Progenitor cell of endocrine pancreas (in vitro differentiated cells): ENCODE measurements at regions not wholly inside any gene's neighbourhood (a gene's known extent, or its start where the extent isn't known, plus 50 kb on each side); places are given as distances from the start of the nearest gene placed in this dataset.

Experiments
- DNase-seq: peaks from one replicate; pipeline ENCODE4 v3.0.0; 2021; ENCODE audit warnings: low spot score; ENCODE audit not compliant: unreplicated experiment
- H3K27ac Mint-ChIP-seq: 2 replicates; pipeline ENCODE4 v1.8.0; 2021; ENCODE audit warnings: mild to moderate bottlenecking, moderate library complexity, mixed read lengths
- H3K27me3 Mint-ChIP-seq: 2 replicates; pipeline ENCODE4 v1.8.0; 2021; ENCODE audit warnings: mixed read lengths
- H3K36me3 Mint-ChIP-seq: 2 replicates; pipeline ENCODE4 v1.8.0; 2022; ENCODE audit warnings: mixed read lengths; ENCODE audit not compliant: insufficient read depth
- H3K4me1 Mint-ChIP-seq: 2 replicates; pipeline ENCODE4 v1.8.0; 2021; ENCODE audit warnings: low read depth, mixed read lengths
- H3K4me3 Mint-ChIP-seq: 2 replicates; pipeline ENCODE4 v1.8.0; 2021; ENCODE audit warnings: low read depth, mild to moderate bottlenecking, moderate library complexity, mixed read lengths
- H3K9me3 Mint-ChIP-seq: 2 replicates; pipeline ENCODE4 v1.8.0; 2021; ENCODE audit warnings: low read depth, mixed read lengths
- TF ChIP-seq, protein P1 (sequence below): fragments of 200-600 bp; sonication (generic); IDR thresholded peaks from one replicate; pipeline ENCODE4 v1.5.0; 2021; ENCODE audit warnings: antibody characterized with exemption, mild to moderate bottlenecking; ENCODE audit not compliant: unreplicated experiment

DNA sequence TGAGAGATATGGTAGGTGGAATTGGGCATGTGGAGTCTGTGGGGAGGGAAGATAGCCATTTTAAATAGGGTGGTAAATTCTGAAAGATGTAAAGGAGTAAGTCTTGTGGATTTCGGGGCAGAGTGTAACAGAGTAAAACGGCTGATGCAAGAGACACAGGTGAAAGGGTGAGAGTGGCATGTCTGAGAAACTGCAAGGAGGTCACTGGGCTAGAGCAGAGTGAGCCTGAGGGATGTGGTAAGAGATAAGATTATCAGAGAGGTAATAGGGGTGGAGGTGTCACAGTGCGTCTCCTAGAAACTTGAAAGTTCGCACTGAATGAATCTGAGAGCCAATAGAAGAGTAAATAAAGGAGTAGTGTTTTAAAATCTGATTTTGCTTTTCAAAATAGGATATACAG lies 308.1 kb downstream of the EPM2A start:
- no peak for DNase-seq
- Mint-ChIP-seq H3K27ac (peak overlapping the region; percentile 65), H3K4me1 (peaks cover 15% of the 10 kb centered on the region), H3K27me3 (no peaks in the 10 kb centered on the region), H3K4me3 (no peak overlapping the region), H3K9me3 (no peaks in the 10 kb centered on the region), H3K36me3 (no peaks in the 10 kb centered on the region)
- TF ChIP-seq, protein P1, sequence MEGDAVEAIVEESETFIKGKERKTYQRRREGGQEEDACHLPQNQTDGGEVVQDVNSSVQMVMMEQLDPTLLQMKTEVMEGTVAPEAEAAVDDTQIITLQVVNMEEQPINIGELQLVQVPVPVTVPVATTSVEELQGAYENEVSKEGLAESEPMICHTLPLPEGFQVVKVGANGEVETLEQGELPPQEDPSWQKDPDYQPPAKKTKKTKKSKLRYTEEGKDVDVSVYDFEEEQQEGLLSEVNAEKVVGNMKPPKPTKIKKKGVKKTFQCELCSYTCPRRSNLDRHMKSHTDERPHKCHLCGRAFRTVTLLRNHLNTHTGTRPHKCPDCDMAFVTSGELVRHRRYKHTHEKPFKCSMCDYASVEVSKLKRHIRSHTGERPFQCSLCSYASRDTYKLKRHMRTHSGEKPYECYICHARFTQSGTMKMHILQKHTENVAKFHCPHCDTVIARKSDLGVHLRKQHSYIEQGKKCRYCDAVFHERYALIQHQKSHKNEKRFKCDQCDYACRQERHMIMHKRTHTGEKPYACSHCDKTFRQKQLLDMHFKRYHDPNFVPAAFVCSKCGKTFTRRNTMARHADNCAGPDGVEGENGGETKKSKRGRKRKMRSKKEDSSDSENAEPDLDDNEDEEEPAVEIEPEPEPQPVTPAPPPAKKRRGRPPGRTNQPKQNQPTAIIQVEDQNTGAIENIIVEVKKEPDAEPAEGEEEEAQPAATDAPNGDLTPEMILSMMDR, result no peak

DNA sequence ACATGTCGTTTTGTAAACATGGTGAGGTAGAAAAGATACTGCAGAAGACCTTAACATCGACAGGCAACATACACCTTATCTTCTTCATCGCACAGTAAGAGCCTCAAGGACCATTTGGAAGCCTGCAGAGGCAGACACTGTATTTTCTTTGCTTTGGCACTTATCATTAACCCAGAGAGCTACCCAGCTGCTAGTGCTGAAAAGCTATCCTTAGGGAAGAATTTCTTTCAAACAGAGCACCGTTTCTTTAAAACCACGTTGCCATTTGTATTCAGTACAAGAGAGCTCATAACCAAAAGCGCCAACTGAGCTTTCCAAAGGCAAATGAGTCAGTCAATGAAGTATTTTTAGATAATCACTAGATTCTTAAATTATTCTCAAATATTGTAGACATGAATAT lies 306.6 kb downstream of the EPM2A start:
- no peaks in the 10 kb centered on the region for H3K9me3 Mint-ChIP-seq
- no peak overlapping the region for H3K27ac Mint-ChIP-seq
- H3K27me3 Mint-ChIP-seq, result no peaks in the 10 kb centered on the region
- peaks cover 15% of the 10 kb centered on the region for H3K4me1 Mint-ChIP-seq
- H3K36me3 Mint-ChIP-seq, result no peaks in the 10 kb centered on the region
- no peak for DNase-seq
- no peak overlapping the region for H3K4me3 Mint-ChIP-seq
- TF ChIP-seq, protein P1, result no peak

DNA sequence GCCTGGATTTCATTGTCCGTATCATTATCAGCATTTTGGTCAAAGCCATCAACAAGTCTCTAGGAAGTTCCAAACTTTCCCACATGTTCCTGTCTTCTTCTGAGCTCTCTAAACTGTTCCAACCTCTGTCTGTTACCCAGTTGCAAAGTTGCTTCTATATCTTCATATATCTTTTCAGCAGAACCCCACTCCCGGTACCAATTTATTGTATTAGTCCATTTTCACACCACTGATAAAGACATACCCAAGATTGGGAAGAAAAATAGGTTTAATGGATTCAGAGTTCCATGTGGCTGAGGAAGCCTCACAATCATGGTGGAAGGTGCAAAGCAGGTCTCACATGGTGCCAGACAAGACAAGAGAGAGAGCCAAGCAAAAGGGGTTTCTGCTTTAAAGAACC lies 293.2 kb downstream of the EPM2A start:
- H3K9me3 Mint-ChIP-seq, result peaks cover 61% of the 10 kb centered on the region

DNA sequence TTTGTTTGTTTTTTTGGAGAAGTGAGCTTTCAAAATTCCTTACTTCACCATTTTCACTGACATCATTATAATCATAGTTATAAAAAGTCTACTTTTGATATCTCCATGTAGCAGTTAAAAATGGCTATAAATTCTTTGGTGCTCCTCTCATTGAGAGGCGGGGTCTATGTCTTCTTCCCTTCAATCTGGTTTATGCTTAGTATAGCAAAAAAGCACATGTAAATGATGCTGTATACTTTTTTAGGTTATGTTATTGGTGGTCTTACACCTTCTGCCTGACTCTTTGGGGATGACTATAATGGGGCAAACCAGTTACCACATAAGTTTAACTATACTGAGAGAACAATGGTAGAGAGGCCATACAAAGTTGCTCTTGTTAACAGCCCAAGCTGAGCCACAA lies 289.6 kb downstream of the EPM2A start:
- TF ChIP-seq, protein P1, result no peak
- Mint-ChIP-seq H3K9me3 (peaks cover 55% of the 10 kb centered on the region), H3K36me3 (peaks cover 14% of the 10 kb centered on the region)

More for the DNA sequence above, 293.2 kb downstream of the EPM2A start:
- no peaks in the 10 kb centered on the region for H3K4me1 Mint-ChIP-seq
- no peaks in the 10 kb centered on the region for H3K27me3 Mint-ChIP-seq
- TF ChIP-seq, protein P1, result no peak
- DNase-seq, result no peak
- peaks cover 14% of the 10 kb centered on the region for H3K36me3 Mint-ChIP-seq
- no peak overlapping the region for H3K4me3 Mint-ChIP-seq
- H3K27ac Mint-ChIP-seq, result no peak overlapping the region

DNA sequence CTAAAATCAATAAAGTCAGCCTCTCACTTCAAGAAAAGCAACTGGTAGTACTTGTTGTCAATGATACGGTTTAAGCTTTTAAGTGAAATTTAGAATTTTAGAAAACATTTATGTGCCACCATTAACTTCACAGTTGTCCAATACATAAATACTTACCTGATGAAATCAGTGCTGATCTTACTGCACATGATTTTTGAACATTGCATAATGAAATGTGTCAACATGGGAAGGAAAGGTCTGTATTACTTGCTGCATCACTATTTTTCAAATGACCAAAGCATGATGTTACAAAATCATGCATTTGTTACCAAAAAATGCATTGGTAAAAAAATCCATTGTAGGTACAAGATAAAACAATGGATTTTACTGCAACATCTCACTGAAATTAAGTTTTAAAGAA lies 284.3 kb downstream of the EPM2A start:
- no peak overlapping the region for H3K4me3 Mint-ChIP-seq
- DNase-seq, result no peak
- TF ChIP-seq, protein P1, result no peak
- peaks cover 16% of the 10 kb centered on the region for H3K9me3 Mint-ChIP-seq
- no peak overlapping the region for H3K27ac Mint-ChIP-seq
- H3K4me1 Mint-ChIP-seq, result peaks cover 30% of the 10 kb centered on the region
- H3K36me3 Mint-ChIP-seq, result peaks cover 3% of the 10 kb centered on the region
- H3K27me3 Mint-ChIP-seq, result no peaks in the 10 kb centered on the region

More for the DNA sequence above, 289.6 kb downstream of the EPM2A start:
- H3K4me1 Mint-ChIP-seq, result peaks cover 13% of the 10 kb centered on the region
- no peak overlapping the region for H3K27ac Mint-ChIP-seq
- no peak for DNase-seq
- H3K27me3 Mint-ChIP-seq, result no peaks in the 10 kb centered on the region
- no peak overlapping the region for H3K4me3 Mint-ChIP-seq
